OCI-LY3 (cell line): ENCODE measurements at regions not wholly inside any gene's neighbourhood (a gene's known extent, or its start where the extent isn't known, plus 50 kb on each side); places are given as distances from the start of the nearest gene placed in this dataset.

ENCODE experiments used
- EZH2phosphoT487 ChIP-seq: fragments of 200-600 bp; shearing (Covaris generic); IDR thresholded peaks from 2 replicates; pipeline ENCODE4 v1.6.1; 2018; ENCODE audit warnings: antibody characterized with exemption, mixed run types, low read depth
- TF ChIP-seq, protein P1 (sequence below): fragments of 200-600, 300-600 bp; sonication (generic); IDR thresholded peaks from 2 replicates; pipeline ENCODE4 v1.5.1; 2014; ENCODE audit warnings: antibody characterized with exemption, low read length, low read depth

DNA sequence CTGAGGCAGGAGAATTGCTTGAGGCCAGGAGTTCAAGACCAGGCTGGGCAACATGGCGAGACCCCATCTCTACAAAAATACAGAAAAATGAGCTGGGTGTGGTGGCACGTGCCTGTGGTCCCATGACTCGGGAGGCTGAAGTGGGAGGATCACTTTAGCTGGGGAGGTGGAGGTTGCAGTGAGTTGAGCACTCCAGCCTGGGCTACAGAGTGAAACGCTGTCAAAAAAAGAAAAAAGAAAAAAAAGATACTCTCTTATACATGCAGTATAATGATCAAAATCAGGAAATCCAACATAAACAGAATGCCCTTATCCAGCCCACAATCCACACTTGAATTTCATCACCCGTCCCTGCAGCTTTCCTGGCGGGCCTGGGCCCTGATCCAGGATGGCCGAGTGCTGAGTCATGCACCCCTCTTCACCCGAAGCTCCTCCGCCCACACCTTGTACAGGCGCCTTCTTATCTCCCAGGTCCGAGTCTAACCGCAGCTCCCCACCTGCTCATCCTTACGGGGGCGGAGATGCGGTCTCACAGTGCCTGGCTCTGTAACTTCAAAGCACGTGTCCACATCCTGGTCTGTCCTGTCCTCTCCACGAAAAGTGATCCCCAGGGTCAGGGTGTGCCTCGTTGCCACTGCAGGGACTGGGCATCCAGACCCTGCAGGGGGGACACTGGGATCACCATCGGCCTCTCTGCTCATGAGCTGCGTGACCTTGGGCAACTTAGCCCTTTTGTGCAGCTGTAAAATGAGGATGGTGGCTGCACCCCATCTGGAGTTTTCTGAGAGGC, 120.2 kb upstream of the SLC45A1 start:
- TF ChIP-seq, protein P1, sequence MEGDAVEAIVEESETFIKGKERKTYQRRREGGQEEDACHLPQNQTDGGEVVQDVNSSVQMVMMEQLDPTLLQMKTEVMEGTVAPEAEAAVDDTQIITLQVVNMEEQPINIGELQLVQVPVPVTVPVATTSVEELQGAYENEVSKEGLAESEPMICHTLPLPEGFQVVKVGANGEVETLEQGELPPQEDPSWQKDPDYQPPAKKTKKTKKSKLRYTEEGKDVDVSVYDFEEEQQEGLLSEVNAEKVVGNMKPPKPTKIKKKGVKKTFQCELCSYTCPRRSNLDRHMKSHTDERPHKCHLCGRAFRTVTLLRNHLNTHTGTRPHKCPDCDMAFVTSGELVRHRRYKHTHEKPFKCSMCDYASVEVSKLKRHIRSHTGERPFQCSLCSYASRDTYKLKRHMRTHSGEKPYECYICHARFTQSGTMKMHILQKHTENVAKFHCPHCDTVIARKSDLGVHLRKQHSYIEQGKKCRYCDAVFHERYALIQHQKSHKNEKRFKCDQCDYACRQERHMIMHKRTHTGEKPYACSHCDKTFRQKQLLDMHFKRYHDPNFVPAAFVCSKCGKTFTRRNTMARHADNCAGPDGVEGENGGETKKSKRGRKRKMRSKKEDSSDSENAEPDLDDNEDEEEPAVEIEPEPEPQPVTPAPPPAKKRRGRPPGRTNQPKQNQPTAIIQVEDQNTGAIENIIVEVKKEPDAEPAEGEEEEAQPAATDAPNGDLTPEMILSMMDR = no peak
- no peak for TF ChIP-seq EZH2phosphoT487
